Activated CD8-positive, alpha-beta T cell treated with anti-CD3 and anti-CD28 coated beads, Interleukin-2, amount 10 ng/mL, durations not matched to agents 7 days and 5 days (primary cell): ENCODE measurements at regions not wholly inside any gene's neighbourhood (a gene's known extent, or its start where the extent isn't known, plus 50 kb on each side); places are given as distances from the start of the nearest gene placed in this dataset.

Experiments used
- ATAC-seq: fragments of 150-1000 bp; cut with Tn5 transposase; one replicate; pipeline ENCODE4 v1.10.0; 2021; ENCODE audit warnings: moderate library complexity
- CTCF ChIA-PET: fragments of 350-600 bp; sonication (Branson Sonifier 250); formaldehyde crosslinking; loops from one replicate; lab custom pipeline; 2021; ENCODE audit warnings: antibody characterized with exemption; lab: Charles Lee
- POLR2A ChIA-PET: fragments of 350-600 bp; sonication (Branson Sonifier 250); formaldehyde crosslinking; loops from one replicate; lab custom pipeline; 2021; ENCODE audit warnings: antibody characterized with exemption; lab: Charles Lee
- DNase-seq: peaks from one replicate; pipeline ENCODE4 v3.0.0-alpha.2; 2020
- H3K27ac Mint-ChIP-seq: one replicate; pipeline ENCODE4 v1.8.0; 2021; ENCODE audit warnings: mild to moderate bottlenecking, mixed read lengths
- H3K27me3 Mint-ChIP-seq: one replicate; pipeline ENCODE4 v1.8.0; 2021; ENCODE audit warnings: low read depth, mixed read lengths
- H3K36me3 Mint-ChIP-seq: one replicate; pipeline ENCODE4 v1.8.0; 2021; ENCODE audit warnings: low read depth, mixed read lengths
- H3K4me1 Mint-ChIP-seq: one replicate; pipeline ENCODE4 v1.8.0; 2021; ENCODE audit warnings: low read depth, mixed read lengths
- H3K4me3 Mint-ChIP-seq: one replicate; pipeline ENCODE4 v1.8.0; 2021; ENCODE audit warnings: mild to moderate bottlenecking, mixed read lengths
- H3K9me3 Mint-ChIP-seq: one replicate; pipeline ENCODE4 v1.8.0; 2022; ENCODE audit warnings: mixed read lengths; ENCODE audit not compliant: insufficient read depth

GRCh38 chr2:194014639-194015038 is 1642.4 kb upstream of the SLC39A10 start:
- H3K27me3 Mint-ChIP-seq: no peaks in the 10 kb centered on the region

GRCh38 chr2:194004590-194005206 is 1652.3 kb upstream of the SLC39A10 start:
- ATAC-seq: no peak
- ChIA-PET POLR2A (no interaction called here), CTCF (no interaction called here)
- H3K4me1 Mint-ChIP-seq: no peaks in the 10 kb centered on the region
- no peak overlapping the region for H3K4me3 Mint-ChIP-seq
- no peak for DNase-seq
- H3K27ac Mint-ChIP-seq: no peak overlapping the region
- peaks cover 6% of the 10 kb centered on the region for H3K9me3 Mint-ChIP-seq
- no peaks in the 10 kb centered on the region for H3K36me3 Mint-ChIP-seq
- no peaks in the 10 kb centered on the region for H3K27me3 Mint-ChIP-seq

More at GRCh38 chr2:194014639-194015038, 1642.4 kb upstream of the SLC39A10 start:
- H3K36me3 Mint-ChIP-seq: no peaks in the 10 kb centered on the region
- H3K27ac Mint-ChIP-seq: no peak overlapping the region
- peaks cover 7% of the 10 kb centered on the region for H3K9me3 Mint-ChIP-seq
- POLR2A ChIA-PET: no interaction called here
- DNase-seq (no peak), ATAC-seq (no peak)
- CTCF ChIA-PET: no interaction called here
- H3K4me1 Mint-ChIP-seq: no peaks in the 10 kb centered on the region
- H3K4me3 Mint-ChIP-seq: no peak overlapping the region

GRCh38 chr2:194003911-194004310 is 1653.1 kb upstream of the SLC39A10 start:
- CTCF ChIA-PET: no interaction called here
- Mint-ChIP-seq H3K27me3 (no peaks in the 10 kb centered on the region), H3K4me1 (no peaks in the 10 kb centered on the region), H3K36me3 (no peaks in the 10 kb centered on the region), H3K9me3 (no peaks in the 10 kb centered on the region), H3K27ac (no peak overlapping the region), H3K4me3 (no peak overlapping the region)
- POLR2A ChIA-PET: no interaction called here
- DNase-seq (no peak), ATAC-seq (no peak)

- H3K4me3 Mint-ChIP-seq: no peak overlapping the region
- ATAC-seq (no peak), DNase-seq (no peak)
- no peak overlapping the region for H3K27ac Mint-ChIP-seq
- no peaks in the 10 kb centered on the region for H3K27me3 Mint-ChIP-seq
- no peaks in the 10 kb centered on the region for H3K9me3 Mint-ChIP-seq
- no peaks in the 10 kb centered on the region for H3K4me1 Mint-ChIP-seq
- POLR2A ChIA-PET: no interaction called here
- no peaks in the 10 kb centered on the region for H3K36me3 Mint-ChIP-seq
- CTCF ChIA-PET: no interaction called here
Observed at GRCh38 chr2:194002699-194003368, 1654.2 kb upstream of the SLC39A10 start.

- no peaks in the 10 kb centered on the region for H3K4me1 Mint-ChIP-seq
- POLR2A ChIA-PET: no interaction called here
- ATAC-seq (no peak), DNase-seq (no peak)
- no peaks in the 10 kb centered on the region for H3K36me3 Mint-ChIP-seq
- no peaks in the 10 kb centered on the region for H3K9me3 Mint-ChIP-seq
- H3K27me3 Mint-ChIP-seq: no peaks in the 10 kb centered on the region
- no peak overlapping the region for H3K27ac Mint-ChIP-seq
- no peak overlapping the region for H3K4me3 Mint-ChIP-seq
- CTCF ChIA-PET: no interaction called here
Observed at GRCh38 chr2:193990868-193991267, 1666.2 kb upstream of the SLC39A10 start.

- Mint-ChIP-seq H3K9me3 (no peaks in the 10 kb centered on the region), H3K4me3 (no peak overlapping the region), H3K4me1 (no peaks in the 10 kb centered on the region), H3K27me3 (no peaks in the 10 kb centered on the region), H3K27ac (no peak overlapping the region), H3K36me3 (no peaks in the 10 kb centered on the region)
- no peak for DNase-seq
- ATAC-seq: no peak
- POLR2A ChIA-PET: no interaction called here
- CTCF ChIA-PET: no interaction called here
Observed at GRCh38 chr2:193989645-193990044, 1667.4 kb upstream of the SLC39A10 start.

GRCh38 chr2:193988784-193989183 is 1668.2 kb upstream of the SLC39A10 start:
- ChIA-PET POLR2A (no interaction called here), CTCF (no interaction called here)
- Mint-ChIP-seq H3K27ac (no peak overlapping the region), H3K4me1 (no peaks in the 10 kb centered on the region), H3K4me3 (no peak overlapping the region), H3K27me3 (no peaks in the 10 kb centered on the region), H3K36me3 (no peaks in the 10 kb centered on the region), H3K9me3 (no peaks in the 10 kb centered on the region)
- ATAC-seq (no peak), DNase-seq (no peak)

GRCh38 chr2:193985272-193985671 is 1671.8 kb upstream of the SLC39A10 start:
- Mint-ChIP-seq H3K4me3 (no peak overlapping the region), H3K36me3 (no peaks in the 10 kb centered on the region), H3K4me1 (no peaks in the 10 kb centered on the region), H3K27me3 (no peaks in the 10 kb centered on the region), H3K9me3 (no peaks in the 10 kb centered on the region), H3K27ac (no peak overlapping the region)
- POLR2A ChIA-PET: no interaction called here
- CTCF ChIA-PET: no interaction called here
- ATAC-seq (no peak), DNase-seq (no peak)

GRCh38 chr2:193980599-193980998 is 1676.4 kb upstream of the SLC39A10 start:
- Mint-ChIP-seq H3K36me3 (no peaks in the 10 kb centered on the region), H3K27ac (no peak overlapping the region), H3K4me3 (no peak overlapping the region), H3K27me3 (no peaks in the 10 kb centered on the region), H3K9me3 (no peaks in the 10 kb centered on the region), H3K4me1 (no peaks in the 10 kb centered on the region)
- ChIA-PET POLR2A (no interaction called here), CTCF (no interaction called here)
- ATAC-seq (no peak), DNase-seq (no peak)

- ChIA-PET POLR2A (no interaction called here), CTCF (interaction anchor here (1.0 kb wide), 1 partner anchor 10 kb away, joined by 3 read pairs; no protein-coding TSS in a partner anchor)
- Mint-ChIP-seq H3K36me3 (no peaks in the 10 kb centered on the region), H3K4me3 (no peak overlapping the region), H3K9me3 (no peaks in the 10 kb centered on the region), H3K27ac (no peak overlapping the region), H3K4me1 (no peaks in the 10 kb centered on the region), H3K27me3 (no peaks in the 10 kb centered on the region)
- no peak for DNase-seq
- no peak for ATAC-seq
Observed at GRCh38 chr2:193973781-193974180, 1683.2 kb upstream of the SLC39A10 start.

GRCh38 chr2:193966590-193966989 is 1690.4 kb upstream of the SLC39A10 start:
- POLR2A ChIA-PET: no interaction called here

GRCh38 chr2:193965263-193965662 is 1691.8 kb upstream of the SLC39A10 start:
- Mint-ChIP-seq H3K27ac (no peak overlapping the region), H3K4me3 (no peak overlapping the region), H3K27me3 (no peaks in the 10 kb centered on the region), H3K9me3 (no peaks in the 10 kb centered on the region), H3K4me1 (no peaks in the 10 kb centered on the region), H3K36me3 (no peaks in the 10 kb centered on the region)
- POLR2A ChIA-PET: no interaction called here
- DNase-seq: no peak
- CTCF ChIA-PET: no interaction called here
- no peak for ATAC-seq

More at GRCh38 chr2:193966590-193966989, 1690.4 kb upstream of the SLC39A10 start:
- Mint-ChIP-seq H3K4me1 (no peaks in the 10 kb centered on the region), H3K4me3 (no peak overlapping the region), H3K36me3 (no peaks in the 10 kb centered on the region), H3K27ac (no peak overlapping the region), H3K9me3 (no peaks in the 10 kb centered on the region), H3K27me3 (no peaks in the 10 kb centered on the region)
- no peak for DNase-seq
- no peak for ATAC-seq
- CTCF ChIA-PET: no interaction called here
